Adipocyte (in vitro differentiated cells): ENCODE measurements at regions not wholly inside any gene's neighbourhood (a gene's known extent, or its start where the extent isn't known, plus 50 kb on each side); places are given as distances from the start of the nearest gene placed in this dataset.

Experiments
- DNase-seq: peaks from one replicate; pipeline ENCODE4 v3.0.0-alpha.2; 2015; ENCODE audit warnings: low read depth
- H3K27me3 ChIP-seq: replicated peaks from 2 replicates; pipeline ENCODE4 v1.7.0; 2013; ENCODE audit warnings: mild to moderate bottlenecking, low read length, moderate library complexity; ENCODE audit not compliant: control insufficient read depth, insufficient read depth
- H3K36me3 ChIP-seq: 2 replicates; pipeline ENCODE4 v1.7.0; 2013; ENCODE audit warnings: low read length, mild to moderate bottlenecking, moderate library complexity; ENCODE audit not compliant: control insufficient read depth, insufficient read depth, severe bottlenecking
- H3K4me1 ChIP-seq: 2 replicates; pipeline ENCODE4 v1.7.0; 2013; ENCODE audit warnings: mild to moderate bottlenecking, low read length, moderate library complexity; ENCODE audit not compliant: control insufficient read depth, insufficient read depth
- H3K4me3 ChIP-seq: 2 replicates; pipeline ENCODE4 v1.7.0; 2013; ENCODE audit warnings: mild to moderate bottlenecking, low read length, moderate library complexity
- H3K9ac ChIP-seq: 2 replicates; pipeline ENCODE4 v1.7.0; 2013; ENCODE audit warnings: mild to moderate bottlenecking, low read length, moderate library complexity
- H3K9me3 ChIP-seq: 2 replicates; pipeline ENCODE4 v1.7.0; 2013; ENCODE audit warnings: mild to moderate bottlenecking, low read length, moderate library complexity; ENCODE audit not compliant: control insufficient read depth

DNA sequence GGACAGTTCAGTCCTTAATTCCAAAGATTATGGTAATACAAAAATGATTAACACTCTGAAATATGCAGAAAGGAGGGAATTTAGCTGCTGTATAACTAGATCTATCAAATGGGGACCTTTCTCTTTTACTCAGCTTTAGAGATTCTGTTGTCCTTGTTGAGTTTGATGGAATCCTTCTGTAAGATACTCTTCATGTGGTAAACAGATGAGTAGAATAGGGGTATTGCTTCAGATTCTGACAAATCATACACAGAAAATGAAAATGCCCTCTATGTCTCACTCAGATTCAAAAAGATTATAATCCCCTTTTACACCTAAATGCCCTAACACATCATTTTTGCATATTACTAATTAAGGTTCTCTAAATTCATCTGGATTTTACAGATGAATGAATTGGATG, 50.7 kb downstream of the ARHGAP35 start:
- peaks cover 68% of the 10 kb centered on the region for H3K4me1 ChIP-seq
- no peak overlapping the region for H3K9ac ChIP-seq
- H3K4me3 ChIP-seq: no peak overlapping the region
- no peaks in the 10 kb centered on the region for H3K9me3 ChIP-seq
- no peak for DNase-seq
- no peaks in the 10 kb centered on the region for H3K36me3 ChIP-seq
- H3K27me3 ChIP-seq: no peaks in the 10 kb centered on the region

DNA sequence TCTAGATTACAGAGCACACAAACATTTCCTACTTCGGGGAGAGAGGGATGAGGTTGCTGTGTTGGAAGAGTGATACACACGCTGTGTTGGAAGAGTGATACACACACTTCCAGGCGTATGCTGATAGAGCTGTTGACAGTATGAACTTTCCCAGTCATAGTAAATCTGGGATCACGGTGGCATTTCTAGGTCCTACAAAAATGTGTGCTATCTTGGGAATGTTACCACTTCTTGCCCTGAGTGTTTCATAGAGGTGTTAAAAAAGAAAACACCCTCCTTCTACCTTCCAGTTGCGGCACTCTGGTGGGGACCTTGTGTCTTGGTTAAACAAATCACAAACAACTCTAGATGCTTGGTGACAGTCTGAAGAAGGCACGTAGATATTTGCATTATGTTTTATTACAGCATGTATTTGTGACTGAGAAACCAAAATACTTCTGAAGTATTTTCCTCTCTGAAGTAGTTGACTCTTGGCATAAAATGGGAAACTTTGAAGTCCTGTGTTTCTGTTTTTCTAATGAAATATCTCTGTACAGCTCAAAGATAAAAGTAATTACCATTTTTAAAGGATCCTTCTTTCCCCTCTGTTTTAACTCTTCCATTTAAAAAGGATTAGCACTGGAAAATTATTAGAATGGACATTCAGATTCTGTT, 52.5 kb downstream of the ARHGAP35 start:
- no peaks in the 10 kb centered on the region for H3K9me3 ChIP-seq
- H3K4me3 ChIP-seq: peak overlapping the region; percentile 43
- no peaks in the 10 kb centered on the region for H3K27me3 ChIP-seq
- H3K9ac ChIP-seq: peak overlapping the region; percentile 57
- peaks cover 65% of the 10 kb centered on the region for H3K4me1 ChIP-seq
- H3K36me3 ChIP-seq: no peaks in the 10 kb centered on the region
- DNase-seq: no peak

DNA sequence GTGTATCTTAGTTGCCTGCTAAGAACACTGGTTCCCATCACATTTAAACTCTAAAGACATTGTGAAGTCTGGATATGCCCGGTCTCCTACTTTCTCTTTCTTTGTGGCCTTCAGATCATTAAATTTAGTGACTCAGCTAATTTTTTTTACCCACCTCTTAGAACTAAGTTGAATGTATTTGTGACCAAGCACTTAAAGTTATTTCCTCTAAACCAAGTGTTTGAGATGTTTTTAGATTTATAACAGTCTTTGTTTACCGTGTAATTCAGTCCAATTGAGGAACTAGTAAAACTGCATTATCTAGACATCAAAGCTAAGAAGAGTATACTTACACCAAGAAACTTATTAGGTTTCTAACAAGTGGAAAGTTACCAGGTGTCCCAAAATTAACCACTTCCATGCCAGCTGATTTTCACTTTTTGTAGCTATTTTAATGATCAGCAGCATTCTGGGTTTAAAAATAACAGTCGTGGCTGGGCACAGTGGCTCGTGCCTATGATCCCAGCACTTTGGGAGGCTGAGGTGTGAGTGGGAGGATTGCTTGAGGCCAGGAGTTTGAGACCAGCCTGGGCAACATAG, 53.1 kb downstream of the ARHGAP35 start:
- Histone ChIP-seq H3K9ac (peak overlapping the region; percentile 57), H3K27me3 (no peaks in the 10 kb centered on the region), H3K9me3 (no peaks in the 10 kb centered on the region), H3K4me3 (peak overlapping the region; percentile 43), H3K4me1 (peaks cover 59% of the 10 kb centered on the region), H3K36me3 (peaks cover 6% of the 10 kb centered on the region)
- DNase-seq: peak; percentile 78

DNA sequence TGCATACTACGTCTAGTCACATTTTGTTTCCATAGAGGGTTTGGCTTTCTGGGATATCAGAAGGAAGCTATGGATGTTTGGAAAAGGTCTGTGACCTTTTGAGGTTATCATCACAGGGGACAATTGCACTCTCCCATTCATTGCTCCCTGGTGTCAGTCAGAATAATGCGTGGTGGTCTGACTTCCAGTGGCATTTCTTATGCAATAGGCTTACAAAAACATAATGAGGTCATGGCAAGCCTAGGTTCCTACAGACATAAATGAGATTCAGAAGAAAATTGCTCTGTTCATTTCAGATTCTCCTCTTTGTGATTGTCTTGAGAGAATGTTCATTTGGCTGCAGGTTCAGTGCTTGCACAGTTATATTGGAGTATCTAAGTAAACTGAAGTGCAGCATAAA, 54.6 kb downstream of the ARHGAP35 start:
- no peak for DNase-seq
- Histone ChIP-seq H3K27me3 (no peaks in the 10 kb centered on the region), H3K9ac (no peak overlapping the region), H3K4me1 (peaks cover 58% of the 10 kb centered on the region), H3K9me3 (no peaks in the 10 kb centered on the region), H3K36me3 (peaks cover 20% of the 10 kb centered on the region), H3K4me3 (no peak overlapping the region)

DNA sequence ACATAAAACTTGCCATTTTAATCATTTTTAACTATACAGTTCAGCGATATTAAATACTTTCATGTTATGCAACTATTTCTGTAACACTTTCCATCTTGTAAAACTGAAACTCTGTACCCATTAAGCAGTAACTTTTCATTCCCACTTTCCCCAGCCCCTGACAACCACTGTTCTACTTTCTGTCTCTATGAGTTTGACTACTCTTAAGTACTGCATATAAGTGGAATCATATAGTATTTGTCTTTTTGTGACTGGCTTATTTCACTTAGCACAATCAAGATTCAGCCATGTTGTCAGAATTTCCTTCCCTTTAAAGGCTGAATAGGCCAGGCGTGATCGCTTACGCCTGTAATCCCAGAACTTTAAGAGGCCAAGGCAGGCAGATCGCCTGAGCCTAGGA, 56.2 kb downstream of the ARHGAP35 start:
- Histone ChIP-seq H3K9me3 (no peaks in the 10 kb centered on the region), H3K4me3 (no peak overlapping the region)

DNA sequence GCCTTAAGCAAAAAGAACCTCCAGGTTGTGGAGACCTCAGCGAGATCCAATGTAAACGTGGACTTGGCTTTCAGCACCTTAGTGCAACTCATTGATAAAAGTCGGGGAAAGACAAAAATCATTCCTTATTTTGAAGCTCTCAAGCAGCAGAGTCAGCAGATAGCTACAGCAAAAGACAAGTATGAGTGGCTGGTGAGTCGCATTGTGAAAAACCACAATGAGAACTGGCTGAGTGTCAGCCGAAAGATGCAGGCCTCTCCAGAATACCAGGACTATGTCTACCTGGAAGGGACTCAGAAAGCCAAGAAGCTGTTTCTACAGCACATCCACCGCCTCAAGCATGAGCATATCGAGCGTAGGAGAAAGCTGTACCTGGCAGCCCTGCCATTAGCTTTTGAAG, 58.5 kb downstream of the ARHGAP35 start:
- H3K27me3 ChIP-seq: no peaks in the 10 kb centered on the region
- no peak overlapping the region for H3K9ac ChIP-seq
- DNase-seq: no peak
- H3K36me3 ChIP-seq: peaks cover 45% of the 10 kb centered on the region
- H3K4me3 ChIP-seq: no peak overlapping the region
- no peaks in the 10 kb centered on the region for H3K9me3 ChIP-seq
- H3K4me1 ChIP-seq: peaks cover 42% of the 10 kb centered on the region

More for the DNA sequence above, 56.2 kb downstream of the ARHGAP35 start:
- Histone ChIP-seq H3K27me3 (no peaks in the 10 kb centered on the region), H3K9ac (no peak overlapping the region), H3K36me3 (peaks cover 36% of the 10 kb centered on the region), H3K4me1 (peaks cover 54% of the 10 kb centered on the region)
- no peak for DNase-seq

DNA sequence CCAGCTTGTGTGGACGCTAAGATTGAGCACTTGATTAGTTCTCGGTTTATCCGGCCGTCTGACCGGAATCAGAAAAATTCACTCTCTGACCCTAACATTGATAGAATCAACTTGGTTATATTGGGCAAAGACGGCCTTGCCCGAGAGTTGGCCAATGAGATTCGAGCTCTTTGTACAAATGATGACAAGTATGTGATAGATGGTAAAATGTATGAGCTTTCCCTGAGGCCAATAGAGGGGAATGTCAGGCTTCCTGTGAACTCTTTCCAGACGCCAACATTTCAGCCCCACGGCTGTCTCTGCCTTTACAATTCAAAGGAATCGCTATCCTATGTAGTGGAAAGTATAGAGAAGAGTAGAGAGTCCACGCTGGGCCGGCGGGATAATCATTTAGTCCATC, 59.6 kb downstream of the ARHGAP35 start:
- H3K9me3 ChIP-seq: no peaks in the 10 kb centered on the region
- H3K4me1 ChIP-seq: peaks cover 43% of the 10 kb centered on the region
- peaks cover 48% of the 10 kb centered on the region for H3K36me3 ChIP-seq
- no peak overlapping the region for H3K4me3 ChIP-seq
- H3K9ac ChIP-seq: no peak overlapping the region
- no peaks in the 10 kb centered on the region for H3K27me3 ChIP-seq
- no peak for DNase-seq

DNA sequence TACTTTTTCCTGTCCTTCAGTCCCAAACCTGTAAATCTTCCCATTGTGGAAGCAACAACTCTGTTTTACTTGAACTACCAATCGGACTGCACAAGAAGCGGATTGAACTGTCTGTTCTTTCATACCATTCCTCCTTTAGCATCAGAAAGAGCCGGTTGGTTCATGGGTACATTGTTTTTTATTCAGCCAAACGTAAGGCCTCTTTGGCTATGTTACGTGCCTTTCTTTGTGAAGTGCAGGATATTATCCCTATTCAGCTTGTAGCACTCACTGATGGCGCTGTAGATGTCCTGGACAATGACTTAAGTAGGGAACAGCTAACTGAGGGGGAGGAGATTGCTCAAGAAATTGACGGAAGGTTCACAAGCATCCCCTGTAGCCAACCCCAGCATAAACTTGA, 60.3 kb downstream of the ARHGAP35 start:
- H3K9ac ChIP-seq: no peak overlapping the region
- no peak for DNase-seq
- H3K36me3 ChIP-seq: peaks cover 48% of the 10 kb centered on the region
- peaks cover 42% of the 10 kb centered on the region for H3K4me1 ChIP-seq
- H3K9me3 ChIP-seq: no peaks in the 10 kb centered on the region
- H3K4me3 ChIP-seq: no peak overlapping the region
- no peaks in the 10 kb centered on the region for H3K27me3 ChIP-seq

DNA sequence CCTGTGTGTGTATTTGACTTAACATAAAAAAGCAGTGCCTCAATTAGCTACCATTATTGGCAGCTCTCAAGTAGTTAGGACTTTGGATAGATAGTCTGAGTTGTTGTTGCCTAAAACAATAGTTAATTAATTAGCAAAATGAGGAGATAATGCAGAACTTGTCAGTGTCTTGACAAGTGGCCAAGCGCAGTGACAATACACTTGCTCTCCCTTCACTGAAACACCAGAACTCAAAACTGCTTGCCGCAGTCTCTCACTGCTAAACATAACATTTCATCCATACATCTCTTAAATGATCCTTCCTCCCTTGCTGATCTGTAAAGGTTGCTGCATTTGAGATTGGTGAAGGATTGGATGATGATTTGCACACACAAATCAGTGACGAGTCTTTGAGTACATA, 61.7 kb downstream of the ARHGAP35 start:
- Histone ChIP-seq H3K36me3 (peaks cover 48% of the 10 kb centered on the region), H3K4me1 (peaks cover 44% of the 10 kb centered on the region), H3K4me3 (no peak overlapping the region)

DNA sequence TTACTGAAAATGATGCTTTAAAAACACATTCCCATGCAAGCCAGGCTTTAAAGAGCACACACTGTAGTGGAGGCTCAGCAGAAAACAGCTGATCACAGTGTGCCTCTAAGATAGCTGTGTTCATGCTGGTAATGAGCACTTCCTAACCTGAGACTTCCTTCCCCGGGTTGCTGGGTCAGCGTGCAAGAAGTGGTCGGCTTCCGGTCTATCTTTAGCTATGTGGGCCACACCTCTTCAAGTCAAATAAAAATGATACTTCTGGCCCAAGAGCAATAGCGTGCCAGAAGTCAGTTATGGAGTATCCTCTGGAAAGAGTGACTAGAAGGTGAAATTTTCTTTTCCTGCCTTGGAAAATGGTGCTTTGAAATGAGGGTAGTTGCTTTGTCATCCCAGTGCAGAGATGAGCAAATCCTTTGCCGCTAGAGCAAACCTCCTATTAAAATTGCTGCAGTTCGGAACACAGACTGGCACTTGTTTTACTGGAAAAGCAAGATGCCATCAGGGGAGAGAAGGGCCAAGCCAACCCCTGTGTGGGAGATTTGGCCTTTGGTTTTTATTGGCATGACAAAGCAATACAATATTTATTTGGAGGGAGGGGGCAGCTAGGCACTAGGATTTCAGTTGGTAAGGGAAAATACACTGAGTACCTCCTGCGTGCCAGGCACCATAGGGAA, 64.2 kb downstream of the ARHGAP35 start:
- DNase-seq: no peak
- Histone ChIP-seq H3K36me3 (peaks cover 31% of the 10 kb centered on the region), H3K9ac (no peak overlapping the region), H3K4me1 (peaks cover 44% of the 10 kb centered on the region), H3K9me3 (no peaks in the 10 kb centered on the region), H3K4me3 (no peak overlapping the region), H3K27me3 (no peaks in the 10 kb centered on the region)

More for the DNA sequence above, 61.7 kb downstream of the ARHGAP35 start:
- no peaks in the 10 kb centered on the region for H3K27me3 ChIP-seq
- H3K9ac ChIP-seq: no peak overlapping the region
- DNase-seq: no peak
- no peaks in the 10 kb centered on the region for H3K9me3 ChIP-seq

DNA sequence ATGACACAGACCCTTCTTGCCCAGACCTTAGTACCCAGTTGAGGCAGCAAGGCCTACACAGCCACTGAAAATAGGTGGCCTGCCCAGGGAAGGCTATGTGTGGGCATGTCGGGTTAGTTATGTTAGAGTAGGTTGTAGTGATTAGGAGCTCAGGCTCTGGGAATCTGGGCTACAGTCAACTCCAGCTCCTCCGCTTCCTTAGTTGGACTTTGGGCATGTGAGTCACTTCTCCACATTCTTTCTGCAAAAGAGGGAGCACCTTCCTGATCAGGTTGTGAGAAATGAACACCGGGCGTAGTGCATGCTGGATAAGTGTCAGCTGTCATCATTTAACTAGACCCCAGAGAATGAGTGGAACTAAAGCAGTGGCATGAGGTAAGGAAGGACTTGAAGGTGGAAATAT, 64.8 kb downstream of the ARHGAP35 start:
- Histone ChIP-seq H3K9me3 (no peaks in the 10 kb centered on the region), H3K36me3 (peaks cover 26% of the 10 kb centered on the region), H3K9ac (no peak overlapping the region), H3K27me3 (no peaks in the 10 kb centered on the region), H3K4me1 (peaks cover 43% of the 10 kb centered on the region), H3K4me3 (no peak overlapping the region)
- DNase-seq: no peak
